ENCODE measurements at regions not wholly inside any gene's neighbourhood (a gene's known extent, or its start where the extent isn't known, plus 50 kb on each side); places are given as distances from the start of the nearest gene placed in this dataset.

DNA sequence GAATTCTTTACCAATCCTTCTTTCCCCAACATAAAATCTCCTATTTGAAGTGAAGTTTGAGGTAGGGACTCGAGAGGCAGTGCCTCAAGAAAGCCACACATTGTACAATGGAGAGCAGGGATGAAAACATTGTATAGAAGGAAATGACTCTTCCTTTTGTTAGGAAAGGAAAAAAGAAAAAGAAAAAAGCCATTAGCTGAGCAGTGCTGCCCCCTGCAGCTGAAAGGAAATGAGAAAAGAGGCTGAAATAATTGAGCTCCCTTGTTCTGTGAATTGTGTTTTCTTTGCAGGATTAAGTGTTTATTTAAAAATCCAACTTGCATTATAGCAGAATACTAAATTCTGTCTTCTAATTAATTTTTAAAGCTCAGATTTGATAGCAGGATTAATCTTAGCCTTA lies 162.9 kb upstream of the SASH1 start:
- no peaks in the 10 kb centered on the region for H3K27me3 ChIP-seq (ENCODE audit: insufficient read depth, low read length)
- no peaks in the 10 kb centered on the region for H4K20me1 ChIP-seq (ENCODE audit: insufficient read depth, low read length)
- H2AFZ ChIP-seq (ENCODE audit: low read length): no peak overlapping the region
- H3K9me3 ChIP-seq (ENCODE audit: low read length): no peaks in the 10 kb centered on the region
- H3K4me3 ChIP-seq (ENCODE audit: low read depth, low read length, poor library complexity, severe bottlenecking): no peak overlapping the region
- H3K9ac ChIP-seq (ENCODE audit: low read length): no peak overlapping the region
- no peaks in the 10 kb centered on the region for H3K79me2 ChIP-seq (ENCODE audit: insufficient read depth, low read length)
- TF ChIP-seq, protein P1, sequence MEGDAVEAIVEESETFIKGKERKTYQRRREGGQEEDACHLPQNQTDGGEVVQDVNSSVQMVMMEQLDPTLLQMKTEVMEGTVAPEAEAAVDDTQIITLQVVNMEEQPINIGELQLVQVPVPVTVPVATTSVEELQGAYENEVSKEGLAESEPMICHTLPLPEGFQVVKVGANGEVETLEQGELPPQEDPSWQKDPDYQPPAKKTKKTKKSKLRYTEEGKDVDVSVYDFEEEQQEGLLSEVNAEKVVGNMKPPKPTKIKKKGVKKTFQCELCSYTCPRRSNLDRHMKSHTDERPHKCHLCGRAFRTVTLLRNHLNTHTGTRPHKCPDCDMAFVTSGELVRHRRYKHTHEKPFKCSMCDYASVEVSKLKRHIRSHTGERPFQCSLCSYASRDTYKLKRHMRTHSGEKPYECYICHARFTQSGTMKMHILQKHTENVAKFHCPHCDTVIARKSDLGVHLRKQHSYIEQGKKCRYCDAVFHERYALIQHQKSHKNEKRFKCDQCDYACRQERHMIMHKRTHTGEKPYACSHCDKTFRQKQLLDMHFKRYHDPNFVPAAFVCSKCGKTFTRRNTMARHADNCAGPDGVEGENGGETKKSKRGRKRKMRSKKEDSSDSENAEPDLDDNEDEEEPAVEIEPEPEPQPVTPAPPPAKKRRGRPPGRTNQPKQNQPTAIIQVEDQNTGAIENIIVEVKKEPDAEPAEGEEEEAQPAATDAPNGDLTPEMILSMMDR (IDR thresholded peaks at IDR 0.05; ENCODE audit: low read length): peak; percentile 48
- no peak for TF ChIP-seq EZH2 (IDR thresholded peaks at IDR 0.05; ENCODE audit: borderline replicate concordance, low read length)
- H3F3A ChIP-seq (ENCODE audit: insufficient read depth, low read length): no peaks in the 10 kb centered on the region
- no peak overlapping the region for H3K4me2 ChIP-seq (ENCODE audit: low read length)
- no peaks in the 10 kb centered on the region for H3K36me3 ChIP-seq (ENCODE audit: insufficient read depth, low read length)
- H3K27ac ChIP-seq (ENCODE audit: low read depth, low read length, poor library complexity, severe bottlenecking): no peak overlapping the region
- H3K9me2 ChIP-seq (ENCODE audit: low read depth, low read length): no peaks in the 10 kb centered on the region
- H3K4me1 ChIP-seq (ENCODE audit: insufficient read depth, low read length, severe bottlenecking): no peaks in the 10 kb centered on the region

DNA sequence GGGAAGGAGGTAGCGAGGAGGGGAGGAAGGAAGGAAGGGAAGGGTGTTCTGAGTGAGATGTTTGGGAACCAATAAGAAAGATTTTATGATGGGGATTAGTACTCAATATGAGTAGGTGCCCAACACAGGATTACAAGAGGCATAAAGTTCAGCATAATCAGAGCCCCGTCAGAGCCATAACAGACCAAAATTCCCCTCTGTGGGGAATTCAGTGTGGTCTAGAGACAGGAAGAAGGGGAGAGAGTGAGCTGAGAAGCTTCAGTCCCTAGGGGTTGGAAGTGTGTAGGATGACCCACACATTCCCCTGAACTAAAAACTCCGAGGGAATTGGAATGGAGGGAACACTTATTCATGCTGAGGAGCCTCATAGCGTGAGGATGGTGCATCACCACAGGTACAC lies 160.3 kb upstream of the SASH1 start:
- no peak for TF ChIP-seq EZH2 (IDR thresholded peaks at IDR 0.05; ENCODE audit: borderline replicate concordance, low read length)
- TF ChIP-seq, protein P1 (IDR thresholded peaks at IDR 0.05; ENCODE audit: low read length): no peak
- H3K4me1 ChIP-seq (ENCODE audit: insufficient read depth, low read length, severe bottlenecking): no peaks in the 10 kb centered on the region
- H3K9me3 ChIP-seq (ENCODE audit: low read length): no peaks in the 10 kb centered on the region
- no peaks in the 10 kb centered on the region for H3K79me2 ChIP-seq (ENCODE audit: insufficient read depth, low read length)
- no peaks in the 10 kb centered on the region for H4K20me1 ChIP-seq (ENCODE audit: insufficient read depth, low read length)
- H3K27me3 ChIP-seq (ENCODE audit: insufficient read depth, low read length): no peaks in the 10 kb centered on the region; the same call in 1 of the 2 replicates
- no peak overlapping the region for H3K4me3 ChIP-seq (ENCODE audit: low read depth, low read length, poor library complexity, severe bottlenecking)
- H3K27ac ChIP-seq (ENCODE audit: low read depth, low read length, poor library complexity, severe bottlenecking): no peak overlapping the region
- no peaks in the 10 kb centered on the region for H3F3A ChIP-seq (ENCODE audit: insufficient read depth, low read length)
- H3K36me3 ChIP-seq (ENCODE audit: insufficient read depth, low read length): no peaks in the 10 kb centered on the region
- H3K9ac ChIP-seq (ENCODE audit: low read length): no peak overlapping the region
- H3K4me2 ChIP-seq (ENCODE audit: low read length): no peak overlapping the region
- H2AFZ ChIP-seq (ENCODE audit: low read length): no peak overlapping the region
- no peaks in the 10 kb centered on the region for H3K9me2 ChIP-seq (ENCODE audit: low read depth, low read length)

DNA sequence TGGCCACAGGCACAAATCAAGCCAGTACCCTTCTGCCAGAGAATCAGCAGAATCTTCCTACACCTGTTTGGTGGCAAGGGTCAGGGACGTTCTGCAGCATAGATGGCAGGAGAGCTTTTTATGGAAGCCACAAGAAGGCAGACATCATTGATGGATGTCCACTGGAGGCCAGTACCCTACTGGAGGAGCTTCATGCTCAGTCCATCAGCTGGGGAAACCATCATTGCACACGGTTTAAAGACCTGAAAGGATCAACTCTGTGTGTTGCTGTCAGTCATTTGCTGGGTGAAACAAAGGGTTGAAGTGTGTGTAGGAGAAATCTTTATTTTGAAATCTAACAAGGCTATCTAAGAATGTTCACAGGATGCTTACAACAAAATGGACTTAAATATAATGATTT lies 158.9 kb upstream of the SASH1 start:
- Histone ChIP-seq H3K4me1 (ENCODE audit: insufficient read depth, low read length, severe bottlenecking) (no peaks in the 10 kb centered on the region), H4K20me1 (ENCODE audit: insufficient read depth, low read length) (no peaks in the 10 kb centered on the region), H3K27ac (ENCODE audit: low read depth, low read length, poor library complexity, severe bottlenecking) (no peak overlapping the region), H3K36me3 (ENCODE audit: insufficient read depth, low read length) (no peaks in the 10 kb centered on the region), H3K4me3 (ENCODE audit: low read depth, low read length, poor library complexity, severe bottlenecking) (no peak overlapping the region), H3K9ac (ENCODE audit: low read length) (no peak overlapping the region), H3F3A (ENCODE audit: insufficient read depth, low read length) (no peaks in the 10 kb centered on the region), H3K9me2 (ENCODE audit: low read depth, low read length) (no peaks in the 10 kb centered on the region), H3K4me2 (ENCODE audit: low read length) (no peak overlapping the region), H3K27me3 (ENCODE audit: insufficient read depth, low read length) (no peaks in the 10 kb centered on the region; the same call in 1 of the 2 replicates), H2AFZ (ENCODE audit: low read length) (no peak overlapping the region), H3K79me2 (ENCODE audit: insufficient read depth, low read length) (no peaks in the 10 kb centered on the region), H3K9me3 (ENCODE audit: low read length) (no peaks in the 10 kb centered on the region)
- no peak for TF ChIP-seq EZH2 (IDR thresholded peaks at IDR 0.05; ENCODE audit: borderline replicate concordance, low read length)
- TF ChIP-seq, protein P1 (IDR thresholded peaks at IDR 0.05; ENCODE audit: low read length): no peak

All from OCI-LY1 (cell line).